H54 (cell line): ENCODE measurements at regions not wholly inside any gene's neighbourhood (a gene's known extent, or its start where the extent isn't known, plus 50 kb on each side); places are given as distances from the start of the nearest gene placed in this dataset.
A peak's percentile ranks its signal among the peaks of the same experiment; 100 is the strongest.

ENCODE experiments used
- DNase-seq: peaks from one replicate; pipeline ENCODE4 v3.0.0; 2011; ENCODE audit warnings: low spot score, mixed read lengths; ENCODE audit not compliant: insufficient read length
- FAIRE-seq: peaks from 3 replicates; lab custom pipeline; 2011; peaks lifted over from hg19 to GRCh38; lab: Jason Lieb, UNC
- POLR2A ChIP-seq: IDR thresholded peaks from 2 replicates; pipeline ENCODE4 v1.6.1; 2011; ENCODE audit warnings: low read depth, mild to moderate bottlenecking, low read length

GRCh38 chr6:19446570-19446969, 390.6 kb upstream of the ID4 start:
- FAIRE-seq (no peak), DNase-seq (no peak)
- no peak for TF ChIP-seq POLR2A

- TF ChIP-seq POLR2A: no peak
- DNase-seq (no peak), FAIRE-seq (no peak)
These were observed 386.5 kb upstream of the ID4 start for GRCh38 chr6:19450651-19451050.

DNA sequence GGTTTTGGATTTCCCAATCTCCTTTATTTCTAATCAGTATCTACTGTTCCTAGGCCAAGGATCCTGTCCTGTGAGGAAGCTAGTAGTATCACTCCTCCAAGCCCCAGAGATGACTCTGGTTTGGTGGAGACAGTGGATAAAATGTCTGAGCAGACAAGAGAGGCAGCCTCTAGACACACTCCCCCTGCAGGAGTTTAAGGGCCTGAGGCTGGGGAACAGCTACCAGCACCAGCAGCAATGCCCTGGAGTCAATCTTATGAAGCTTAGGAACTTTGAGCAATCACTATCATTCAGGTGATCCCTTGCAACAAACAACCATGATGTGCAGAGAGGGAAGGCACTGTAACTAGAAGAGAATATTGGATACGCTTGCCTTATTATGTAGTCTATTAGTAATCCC, 384.7 kb upstream of the ID4 start:
- FAIRE-seq: no peak
- no peak for DNase-seq
- TF ChIP-seq POLR2A: no peak

DNA sequence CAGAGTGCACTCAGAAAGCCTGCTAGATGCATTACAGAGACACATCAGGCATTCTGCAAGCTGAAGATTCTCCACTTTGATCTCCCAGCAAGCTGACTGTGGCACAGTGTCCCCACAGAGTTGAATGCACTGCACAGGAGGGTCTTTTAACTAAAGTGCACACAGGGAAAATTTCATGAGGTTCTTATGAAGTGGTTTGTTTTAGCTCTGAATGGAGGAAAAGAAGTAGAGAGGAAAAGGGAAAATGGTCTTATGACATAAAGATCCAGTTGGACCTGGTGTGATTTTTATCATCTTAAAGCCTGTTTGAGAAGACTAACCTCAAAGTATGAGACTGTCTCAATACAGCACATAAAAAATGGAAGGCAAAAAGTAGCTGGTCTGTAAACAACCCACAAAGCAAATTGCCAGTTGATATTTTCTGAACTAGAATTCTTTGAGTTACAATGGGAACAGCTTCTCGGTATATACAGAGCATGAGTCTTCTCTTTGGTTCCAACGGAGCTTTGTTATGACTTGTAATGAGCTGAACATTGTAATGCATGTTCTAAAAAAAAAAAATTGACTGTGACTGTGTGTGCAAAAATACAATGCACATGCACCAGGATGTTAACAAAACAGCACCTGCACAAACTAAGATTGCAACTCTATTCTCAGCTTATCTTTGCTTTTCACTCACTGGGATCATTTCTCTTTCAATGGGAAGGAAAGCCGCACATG, 383.0 kb upstream of the ID4 start:
- TF ChIP-seq POLR2A: no peak
- DNase-seq (no peak), FAIRE-seq (no peak)

GRCh38 chr6:19454721-19455392, 382.3 kb upstream of the ID4 start:
- no peak for TF ChIP-seq POLR2A
- DNase-seq (no peak), FAIRE-seq (no peak)

DNA sequence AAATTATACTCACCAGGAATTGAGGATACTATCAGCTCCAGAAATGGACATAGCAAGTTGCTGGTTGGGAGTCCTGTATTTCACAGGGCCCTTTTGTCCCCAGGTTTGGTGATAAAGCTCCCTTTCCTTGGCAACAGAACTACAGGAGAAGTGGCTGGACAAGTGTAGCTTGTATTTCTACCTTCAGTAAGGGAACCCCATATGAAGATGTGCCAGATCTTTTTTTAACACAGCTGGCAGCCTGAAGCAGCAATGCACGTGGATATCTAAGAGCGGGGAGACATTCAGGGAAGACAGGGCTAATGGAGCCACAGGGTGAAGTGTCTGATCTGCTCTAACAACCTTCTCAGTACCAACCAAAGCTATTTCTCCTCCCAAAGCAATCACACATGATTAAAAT, 373.9 kb upstream of the ID4 start:
- DNase-seq (no peak), FAIRE-seq (no peak)
- TF ChIP-seq POLR2A: no peak

- TF ChIP-seq POLR2A: no peak
- FAIRE-seq (no peak), DNase-seq (no peak)
These were observed 373.2 kb upstream of the ID4 start for GRCh38 chr6:19463925-19464324.

GRCh38 chr6:19465256-19465655, 371.9 kb upstream of the ID4 start:
- DNase-seq (no peak), FAIRE-seq (no peak)

GRCh38 chr6:19465760-19466159, 371.4 kb upstream of the ID4 start:
- FAIRE-seq (no peak), DNase-seq (no peak)
- TF ChIP-seq POLR2A: no peak

More at GRCh38 chr6:19465256-19465655, 371.9 kb upstream of the ID4 start:
- TF ChIP-seq POLR2A: no peak

- TF ChIP-seq POLR2A: no peak
- DNase-seq (no peak), FAIRE-seq (no peak)
These were observed 366.8 kb upstream of the ID4 start for GRCh38 chr6:19470333-19470732.

GRCh38 chr6:19472153-19472552, 365.0 kb upstream of the ID4 start:
- peak; percentile 11 for FAIRE-seq
- TF ChIP-seq POLR2A: no peak
- DNase-seq: peak; percentile 15

DNA sequence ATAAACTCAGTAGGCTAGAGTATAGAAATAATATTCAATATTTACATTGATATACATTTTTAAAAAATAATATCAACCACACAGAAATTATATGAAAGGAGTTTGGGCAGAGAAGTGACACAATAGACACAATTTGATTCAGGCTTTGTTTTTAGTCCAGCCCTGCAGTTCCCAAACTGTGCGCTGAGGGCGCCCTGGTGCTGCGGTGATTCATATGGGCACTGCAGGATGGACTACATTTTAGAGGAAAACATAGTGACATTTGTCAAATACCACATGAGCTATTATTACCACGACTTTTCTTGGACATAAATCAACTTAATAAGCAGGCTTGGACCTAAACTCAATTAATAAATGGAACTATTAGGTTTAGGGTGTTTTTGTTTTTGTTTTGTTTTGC, 364.3 kb upstream of the ID4 start:
- DNase-seq (no peak), FAIRE-seq (no peak)
- TF ChIP-seq POLR2A: no peak

GRCh38 chr6:19477563-19477962, 359.6 kb upstream of the ID4 start:
- FAIRE-seq (no peak), DNase-seq (no peak)
- no peak for TF ChIP-seq POLR2A

DNA sequence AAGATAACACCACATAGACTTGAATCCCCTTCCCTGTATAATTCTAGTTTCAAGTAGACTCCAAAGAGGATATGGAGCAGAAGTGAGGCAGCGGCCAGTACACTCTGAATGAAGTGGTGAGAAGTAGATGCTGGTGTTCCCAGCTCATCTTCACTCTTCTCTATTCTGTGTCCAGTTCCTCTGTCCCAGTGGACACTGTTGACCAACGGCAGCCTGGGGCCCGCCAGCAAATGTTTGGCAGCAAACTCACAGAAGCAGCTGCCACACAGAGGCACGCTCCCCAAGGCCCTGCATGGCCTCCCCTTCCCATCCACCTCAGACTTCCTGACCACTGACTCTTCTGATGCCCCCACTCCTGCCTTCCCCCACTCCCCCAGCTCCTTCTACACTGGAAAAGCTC, 358.9 kb upstream of the ID4 start:
- no peak for TF ChIP-seq POLR2A
- no peak for DNase-seq
- no peak for FAIRE-seq

DNA sequence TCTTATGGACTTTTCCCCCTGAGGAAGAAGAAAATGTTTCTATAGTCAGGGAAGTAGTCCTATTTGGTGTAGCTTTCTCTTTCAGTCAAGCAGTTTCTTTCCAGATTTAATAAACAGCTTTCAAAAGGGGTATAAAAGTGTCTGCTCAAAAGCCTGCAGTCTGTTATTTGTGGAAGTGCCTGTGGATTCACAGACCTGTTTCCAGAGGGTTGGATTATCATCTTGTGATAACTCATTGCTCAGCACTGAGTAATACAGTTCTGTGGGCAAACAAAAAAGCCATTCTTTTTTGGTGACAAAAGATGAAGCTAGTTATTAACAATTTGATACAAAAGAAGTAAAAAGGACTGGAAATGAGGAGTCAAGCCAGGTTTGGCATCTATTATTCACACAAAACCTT, 358.2 kb upstream of the ID4 start:
- no peak for DNase-seq
- no peak for FAIRE-seq
- TF ChIP-seq POLR2A: no peak
